B cell (primary cell): ENCODE measurements at regions not wholly inside any gene's neighbourhood (a gene's known extent, or its start where the extent isn't known, plus 50 kb on each side); places are given as distances from the start of the nearest gene placed in this dataset.

Source experiments
- ATAC-seq: fragments of 200-7000 bp; cut with Tn5 transposase; one replicate; pipeline ENCODE4 v1.10.0; 2021; ENCODE audit warnings: low read depth, mild to moderate bottlenecking, moderate number of reproducible peaks, moderate library complexity
- CTCF ChIA-PET: fragments of 350-600 bp; sonication (Branson Sonifier 250); formaldehyde crosslinking; loops from one replicate; lab custom pipeline; 2021; ENCODE audit warnings: antibody characterized with exemption, inconsistent platforms; lab: Charles Lee
- POLR2A ChIA-PET: fragments of 350-600 bp; sonication (Branson Sonifier 250); formaldehyde crosslinking; loops from one replicate; lab custom pipeline; 2021; ENCODE audit warnings: antibody characterized with exemption; lab: Charles Lee
- DNase-seq: peaks from one replicate; pipeline ENCODE4 v3.0.0; 2013
- H2AFZ ChIP-seq: 2 replicates; pipeline ENCODE4 v1.6.1; 2012; ENCODE audit warnings: mild to moderate bottlenecking, low read depth, low read length; ENCODE audit not compliant: insufficient read depth, poor library complexity, severe bottlenecking
- H3K27ac ChIP-seq, 2 donors: 1 replicate in 1 of 2; 2 replicates in 1 of 2; pipeline ENCODE4 v1.5.1; 2012 to 2013; ENCODE audit warnings: low read length in 2 of 2, mild to moderate bottlenecking in 2 of 2, moderate library complexity in 1 of 2
- H3K27me3 ChIP-seq, 4 experiments: fragments of 200-600 bp in 1 of 4; sonication (generic) in 1 of 4; replicated peaks in 1 of 4; 1 replicate in 2 of 4; 2 replicates in 2 of 4; pipeline versions ENCODE4 v1.6.1 to v1.7.0; 2013 to 2016; ENCODE audit warnings: low read length in 3 of 4, mild to moderate bottlenecking in 2 of 4, mixed read lengths in 1 of 4, moderate library complexity in 1 of 4; ENCODE audit not compliant: insufficient read depth in 4 of 4, control insufficient read depth in 3 of 4; ENCODE audit errors: control extremely low read depth in 1 of 4
- H3K36me3 ChIP-seq, 2 experiments: replicated peaks in 1 of 2; 1 replicate in 1 of 2; 2 replicates in 1 of 2; pipeline versions ENCODE4 v1.6.1 to v1.7.1; 2013; ENCODE audit warnings: low read length in 1 of 2; ENCODE audit not compliant: insufficient read depth in 2 of 2, control insufficient read depth in 1 of 2; ENCODE audit errors: control extremely low read depth in 1 of 2, extremely low read depth in 1 of 2
- H3K4me1 ChIP-seq, 2 donors: fragments of 200-600 bp in 1 of 2; sonication (generic) in 1 of 2; 1 replicate in 1 of 2; 2 replicates in 1 of 2; pipeline versions ENCODE4 v1.5.1 to v1.6.1; 2013 to 2017; ENCODE audit warnings: low read length in 2 of 2; ENCODE audit not compliant: control insufficient read depth in 2 of 2, insufficient read depth in 2 of 2
- H3K4me2 ChIP-seq: replicated peaks from 2 replicates; pipeline ENCODE3; 2012; ENCODE audit warnings: mild to moderate bottlenecking, low read depth, low read length; ENCODE audit not compliant: poor library complexity, severe bottlenecking
- H3K4me3 ChIP-seq, 5 experiments: fragments of 200-600 bp in 1 of 5; sonication (generic) in 1 of 5; 1 replicate in 3 of 5; 2 replicates in 2 of 5; pipeline versions ENCODE4 v1.5.1 to v1.7.0; 2011 to 2016; ENCODE audit warnings: low read length in 4 of 5, mild to moderate bottlenecking in 4 of 5, low read depth in 2 of 5, control low read depth in 1 of 5, moderate library complexity in 1 of 5; ENCODE audit not compliant: insufficient read depth in 1 of 5; ENCODE audit errors: control extremely low read depth in 1 of 5, extremely low read depth in 1 of 5
- H3K79me2 ChIP-seq: fragments of 200-600 bp; sonication (generic); one replicate; pipeline ENCODE4 v1.6.0; 2016; ENCODE audit warnings: low read length; ENCODE audit not compliant: control insufficient read depth, insufficient read depth
- H3K9ac ChIP-seq: fragments of 200-600 bp; sonication (generic); 2 replicates; pipeline ENCODE4 v1.6.1; 2017; ENCODE audit warnings: mild to moderate bottlenecking, low read length, moderate library complexity
- H3K9me3 ChIP-seq, 3 donors: one replicate each; pipeline versions ENCODE4 v1.6.1 to v1.7.1; 2013; ENCODE audit warnings: low read length in 2 of 3; ENCODE audit not compliant: control insufficient read depth in 2 of 3, insufficient read depth in 1 of 3; ENCODE audit errors: control extremely low read depth in 1 of 3
- H4K20me1 ChIP-seq: 2 replicates; pipeline ENCODE4 v1.6.0; 2012; ENCODE audit warnings: mild to moderate bottlenecking, low read length; ENCODE audit not compliant: insufficient read depth, control insufficient read depth, poor library complexity, severe bottlenecking
- H3K27ac Mint-ChIP-seq: one replicate; pipeline ENCODE4 v1.8.0; 2021; ENCODE audit warnings: mixed read lengths
- H3K27me3 Mint-ChIP-seq: one replicate; pipeline ENCODE4 v1.8.0; 2021; ENCODE audit warnings: mixed read lengths
- H3K4me1 Mint-ChIP-seq: one replicate; pipeline ENCODE4 v1.8.0; 2021; ENCODE audit warnings: mixed read lengths
- H3K4me3 Mint-ChIP-seq: one replicate; pipeline ENCODE4 v1.8.0; 2021; ENCODE audit warnings: mixed read lengths
- H3K9me3 Mint-ChIP-seq: one replicate; pipeline ENCODE4 v1.8.0; 2022; ENCODE audit warnings: mixed read lengths; ENCODE audit not compliant: insufficient read depth
- CTCF ChIP-seq: fragments of 200-600 bp; IDR thresholded peaks from one replicate; pipeline ENCODE4 v1.8.0; 2022; ENCODE audit warnings: antibody characterized with exemption, mild to moderate bottlenecking
- EZH2 ChIP-seq: IDR thresholded peaks from 2 replicates; pipeline ENCODE4 v1.6.1; 2012; ENCODE audit warnings: borderline replicate concordance, low read depth, mild to moderate bottlenecking, moderate library complexity, low read length; ENCODE audit not compliant: insufficient read depth, poor library complexity, severe bottlenecking
- WGBS: methylation state at CpG from one replicate; pipeline ENCODE4 v1.1.5; 2013; ENCODE audit warnings: missing lambda C conversion rate; ENCODE audit not compliant: insufficient coverage; 5-methylcytosine and 5-hydroxymethylcytosine counted together
- intact Hi-C: fragments of 100-400 bp; cut with micrococcal nuclease; formaldehyde crosslinking; loops from one replicate; pipeline ENCODE4 v1.10.0; 2022

- peaks cover 3% of the 10 kb centered on the region for H3K27me3 Mint-ChIP-seq
- Histone ChIP-seq H4K20me1 (no peaks in the 10 kb centered on the region), H3K79me2 (no peaks in the 10 kb centered on the region), H3K36me3 (no peaks in the 10 kb centered on the region), H3K4me1 (no peaks in the 10 kb centered on the region), H3K9me3 (no peaks in the 10 kb centered on the region), H3K9ac (no peak overlapping the region), H3K4me2 (no peak overlapping the region), H3K4me3 (no peak overlapping the region), H2AFZ (no peak overlapping the region), H3K27me3 (no peaks in the 10 kb centered on the region), H3K27ac (no peak overlapping the region)
- no peak overlapping the region for H3K4me3 Mint-ChIP-seq
- intact Hi-C loops, result no loop called here
- ChIA-PET CTCF (no interaction called here), POLR2A (no interaction called here)
- H3K4me1 Mint-ChIP-seq, result no peaks in the 10 kb centered on the region
- H3K27ac Mint-ChIP-seq, result no peak overlapping the region
- H3K9me3 Mint-ChIP-seq, result no peaks in the 10 kb centered on the region
- ATAC-seq (no peak), DNase-seq (no peak)
- TF ChIP-seq CTCF (no peak), EZH2 (no peak)
- WGBS, result 100% methylated on average over 2 of the region's 2 CpGs
Measured at GRCh38 chr9:38240051-38240450, 152.5 kb upstream of the ALDH1B1 start.

DNA sequence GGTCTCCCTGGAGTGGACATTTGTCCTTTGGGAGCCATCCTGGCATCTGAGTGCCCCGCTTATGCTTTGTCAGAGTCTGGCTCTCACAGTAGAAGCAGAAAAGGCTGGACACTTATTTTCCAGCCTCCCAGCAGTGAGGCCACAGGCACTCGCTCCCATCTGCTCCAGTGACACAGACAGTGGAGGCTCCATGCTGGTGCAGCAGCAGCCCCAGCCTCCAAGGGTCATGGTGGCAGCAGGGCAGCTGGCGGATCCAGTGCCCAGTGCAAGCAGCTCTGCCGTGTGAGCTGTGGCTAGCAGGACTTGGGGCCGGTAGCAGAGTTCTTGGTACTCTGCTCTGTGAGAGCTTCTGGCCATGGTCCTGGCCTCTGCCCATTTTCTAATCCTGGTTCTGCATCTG lies 157.3 kb upstream of the ALDH1B1 start:
- Histone ChIP-seq H3K4me3 (no peak overlapping the region), H3K9ac (no peak overlapping the region), H3K4me2 (no peak overlapping the region), H3K27ac (no peak overlapping the region), H2AFZ (no peak overlapping the region), H3K36me3 (no peaks in the 10 kb centered on the region), H3K4me1 (no peaks in the 10 kb centered on the region), H3K79me2 (no peaks in the 10 kb centered on the region), H3K9me3 (no peaks in the 10 kb centered on the region), H4K20me1 (no peaks in the 10 kb centered on the region), H3K27me3 (peaks cover 0 to 7% (median 2%) of the 10 kb centered on the region in 4 experiments)
- ChIA-PET POLR2A (no interaction called here), CTCF (no interaction called here)
- WGBS, result 92% methylated on average over 5 of the region's 5 CpGs
- intact Hi-C loops, result no loop called here
- peaks cover 17% of the 10 kb centered on the region for H3K27me3 Mint-ChIP-seq
- H3K4me1 Mint-ChIP-seq, result no peaks in the 10 kb centered on the region
- TF ChIP-seq CTCF (no peak), EZH2 (no peak)
- no peak overlapping the region for H3K27ac Mint-ChIP-seq
- H3K9me3 Mint-ChIP-seq, result no peaks in the 10 kb centered on the region
- no peak for DNase-seq
- H3K4me3 Mint-ChIP-seq, result no peak overlapping the region
- ATAC-seq, result no peak
